WTC11 (cell line): ENCODE measurements at regions not wholly inside any gene's neighbourhood (a gene's known extent, or its start where the extent isn't known, plus 50 kb on each side); places are given as distances from the start of the nearest gene placed in this dataset.

ENCODE experiments used
- ATAC-seq: fragments of 200-7000 bp; cut with Tn5 transposase; 2 replicates; pipeline ENCODE4 v1.10.0; 2021; ENCODE audit warnings: mild to moderate bottlenecking, moderate library complexity
- CTCF ChIA-PET: fragments of 300-600 bp; sonication (Branson Sonifier 250); formaldehyde crosslinking; loops from one replicate; lab custom pipeline; 2021; ENCODE audit warnings: antibody characterized with exemption; lab: Charles Lee
- POLR2A ChIA-PET: fragments of 350-600 bp; sonication (Branson Sonifier 250); formaldehyde crosslinking; loops from one replicate; lab custom pipeline; 2021; ENCODE audit warnings: antibody characterized with exemption; lab: Charles Lee
- DNase-seq: peaks from one replicate; pipeline ENCODE4 v3.0.0; 2021; ENCODE audit warnings: low spot score
- H3K27ac Mint-ChIP-seq: 2 replicates; pipeline ENCODE4 v1.8.0; 2021; ENCODE audit warnings: mixed read lengths
- H3K27me3 Mint-ChIP-seq: 2 replicates; pipeline ENCODE4 v1.8.0; 2021; ENCODE audit warnings: low read depth, mild to moderate bottlenecking, moderate library complexity, mixed read lengths
- H3K36me3 Mint-ChIP-seq: 2 replicates; pipeline ENCODE4 v1.8.0; 2021; ENCODE audit warnings: mixed read lengths
- H3K4me1 Mint-ChIP-seq: 2 replicates; pipeline ENCODE4 v1.8.0; 2022; ENCODE audit warnings: mixed read lengths
- H3K4me3 Mint-ChIP-seq: 2 replicates; pipeline ENCODE4 v1.8.0; 2021; ENCODE audit warnings: mild to moderate bottlenecking, moderate library complexity, mixed read lengths
- H3K9me3 Mint-ChIP-seq: 2 replicates; pipeline ENCODE4 v1.8.0; 2021; ENCODE audit warnings: mixed read lengths
- ARID4B ChIP-seq: sonication (generic); formaldehyde crosslinking; IDR thresholded peaks from 2 replicates; pipeline ENCODE4 v1.8.0; 2023; ENCODE audit warnings: missing genetic modification reagents, mild to moderate bottlenecking, borderline replicate concordance
- ATF1 ChIP-seq: sonication (generic); formaldehyde crosslinking; IDR thresholded peaks from 2 replicates; pipeline ENCODE4 v1.8.1; 2023; ENCODE audit warnings: mild to moderate bottlenecking, moderate library complexity, missing genetic modification reagents
- CDX4 ChIP-seq: fragments of 250-450 bp; sonication (Bioruptor Pico); IDR thresholded peaks from 2 replicates; pipeline ENCODE4 v1.9.0; 2021; ENCODE audit warnings: moderate library complexity, mild to moderate bottlenecking, inconsistent platforms, borderline replicate concordance
- ETV6 ChIP-seq: sonication (generic); formaldehyde crosslinking; IDR thresholded peaks from 2 replicates; pipeline ENCODE4 v1.8.1; 2022; ENCODE audit warnings: mild to moderate bottlenecking, missing genetic modification reagents
- FOXK1 ChIP-seq: sonication (generic); formaldehyde crosslinking; IDR thresholded peaks from 2 replicates; pipeline ENCODE4 v1.8.0; 2022; ENCODE audit warnings: mild to moderate bottlenecking, moderate library complexity, missing genetic modification reagents
- FOXP4 ChIP-seq: sonication (generic); formaldehyde crosslinking; IDR thresholded peaks from 2 replicates; pipeline ENCODE4 v1.8.0; 2022; ENCODE audit warnings: mild to moderate bottlenecking, missing genetic modification reagents
- HMGXB4 ChIP-seq: sonication (generic); formaldehyde crosslinking; IDR thresholded peaks from 2 replicates; pipeline ENCODE4 v1.8.1; 2023; ENCODE audit warnings: mild to moderate bottlenecking, moderate library complexity, missing genetic modification reagents
- RORB ChIP-seq: fragments of 250-450 bp; sonication (Bioruptor Pico); IDR thresholded peaks from 2 replicates; pipeline ENCODE4 v1.9.0; 2021; ENCODE audit warnings: mild to moderate bottlenecking
- SMAD4 ChIP-seq: sonication (generic); formaldehyde crosslinking; IDR thresholded peaks from 2 replicates; pipeline ENCODE4 v1.8.0; 2022; ENCODE audit warnings: mild to moderate bottlenecking, missing genetic modification reagents
- TEAD1 ChIP-seq: sonication (generic); formaldehyde crosslinking; IDR thresholded peaks from 2 replicates; pipeline ENCODE4 v1.8.0; 2022; ENCODE audit warnings: mild to moderate bottlenecking, missing genetic modification reagents
- TEAD4 ChIP-seq: sonication (generic); formaldehyde crosslinking; IDR thresholded peaks from 2 replicates; pipeline ENCODE4 v1.8.0; 2022; ENCODE audit warnings: mild to moderate bottlenecking, missing genetic modification reagents
- ZBTB43 ChIP-seq: sonication (generic); formaldehyde crosslinking; IDR thresholded peaks from 2 replicates; pipeline ENCODE4 v1.8.1; 2023; ENCODE audit warnings: mild to moderate bottlenecking, missing genetic modification reagents
- ZNF532 ChIP-seq: fragments of 250-450 bp; sonication (Bioruptor Pico); IDR thresholded peaks from 2 replicates; pipeline ENCODE4 v1.9.0; 2021; ENCODE audit warnings: mild to moderate bottlenecking, borderline replicate concordance

- no peak for TF ChIP-seq ARID4B (CRISPR knock-in tag)
- TF ChIP-seq SMAD4 (CRISPR knock-in tag) = no peak
- no peak for TF ChIP-seq FOXP4
- no peak for TF ChIP-seq HMGXB4 (CRISPR knock-in tag)
- no peak for TF ChIP-seq RORB (CRISPR knock-in tag)
- no peak for TF ChIP-seq CDX4
- TF ChIP-seq ZBTB43 (CRISPR knock-in tag) = no peak
- TF ChIP-seq ZNF532 (CRISPR knock-in tag) = no peak
These were observed 137.3 kb upstream of the AGR3 start (continued) for GRCh38 chr7:17019106-17019505.

- no peak for DNase-seq
- POLR2A ChIA-PET = no interaction called here
- TF ChIP-seq FOXK1 = no peak
- TF ChIP-seq FOXP4 = no peak
- TF ChIP-seq TEAD4 (CRISPR knock-in tag) = no peak
- TF ChIP-seq ATF1 (CRISPR knock-in tag) = no peak
- TF ChIP-seq TEAD1 (CRISPR knock-in tag) = no peak
- TF ChIP-seq ETV6 (CRISPR knock-in tag) = no peak
- TF ChIP-seq ARID4B (CRISPR knock-in tag) = no peak
These were observed 138.5 kb upstream of the AGR3 start for GRCh38 chr7:17020250-17020649.

More at GRCh38 chr7:17020250-17020649, 138.5 kb upstream of the AGR3 start:
- Mint-ChIP-seq H3K4me3 (no peak overlapping the region), H3K9me3 (no peaks in the 10 kb centered on the region), H3K27me3 (no peaks in the 10 kb centered on the region), H3K4me1 (no peaks in the 10 kb centered on the region), H3K27ac (no peak overlapping the region), H3K36me3 (no peaks in the 10 kb centered on the region)
- ATAC-seq = no peak
- CTCF ChIA-PET = no interaction called here
